Osteoblast (primary cell): ENCODE measurements at regions not wholly inside any gene's neighbourhood (a gene's known extent, or its start where the extent isn't known, plus 50 kb on each side); places are given as distances from the start of the nearest gene placed in this dataset.

Experiments used
- DNase-seq: peaks from one replicate; pipeline ENCODE4 v3.0.0; 2011; ENCODE audit warnings: low spot score, mixed read lengths; ENCODE audit not compliant: insufficient read length; ENCODE audit errors: missing footprints
- H2AFZ ChIP-seq: 2 replicates; pipeline ENCODE4 v1.6.0; 2011; ENCODE audit warnings: mild to moderate bottlenecking, low read length
- H3K27ac ChIP-seq: 2 replicates; pipeline ENCODE4 v1.5.1; 2011; ENCODE audit warnings: mild to moderate bottlenecking, low read depth, low read length, moderate library complexity
- H3K27me3 ChIP-seq: 2 replicates; pipeline ENCODE4 v1.6.0; 2012; ENCODE audit warnings: mild to moderate bottlenecking, control low read depth, inconsistent platforms, low read length, moderate library complexity; ENCODE audit not compliant: insufficient read depth
- H3K36me3 ChIP-seq: 2 replicates; pipeline ENCODE4 v1.5.1; 2011; ENCODE audit warnings: mild to moderate bottlenecking, low read length, control low read depth, moderate library complexity; ENCODE audit not compliant: insufficient read depth
- H3K4me1 ChIP-seq: 2 replicates; pipeline ENCODE4 v1.5.1; 2011; ENCODE audit warnings: mild to moderate bottlenecking, low read length, control low read depth, moderate library complexity; ENCODE audit not compliant: insufficient read depth
- H3K4me2 ChIP-seq: 2 replicates; pipeline ENCODE4 v1.6.0; 2011; ENCODE audit warnings: mild to moderate bottlenecking, low read length; ENCODE audit not compliant: insufficient read depth
- H3K4me3 ChIP-seq: fragments of 200-600 bp; sonication (generic); 3 replicates; pipeline ENCODE4 v1.5.1; 2012; ENCODE audit warnings: mild to moderate bottlenecking, low read length, inconsistent platforms; ENCODE audit not compliant: insufficient read depth
- H3K79me2 ChIP-seq: 2 replicates; pipeline ENCODE4 v1.6.0; 2012; ENCODE audit warnings: mild to moderate bottlenecking, low read length, control low read depth, inconsistent platforms; ENCODE audit not compliant: insufficient read depth
- H3K9me3 ChIP-seq: 2 replicates; pipeline ENCODE4 v1.5.1; 2011; ENCODE audit warnings: low read depth, low read length, control low read depth
- H4K20me1 ChIP-seq: 2 replicates; pipeline ENCODE4 v1.6.0; 2012; ENCODE audit warnings: mild to moderate bottlenecking, low read length, control low read depth; ENCODE audit not compliant: insufficient read depth
- TF ChIP-seq, protein P1 (sequence below): IDR thresholded peaks from 2 replicates; pipeline ENCODE4 v1.5.1; 2011; ENCODE audit warnings: mild to moderate bottlenecking, low read depth, low read length, moderate library complexity; ENCODE audit errors: extremely low read depth

DNA sequence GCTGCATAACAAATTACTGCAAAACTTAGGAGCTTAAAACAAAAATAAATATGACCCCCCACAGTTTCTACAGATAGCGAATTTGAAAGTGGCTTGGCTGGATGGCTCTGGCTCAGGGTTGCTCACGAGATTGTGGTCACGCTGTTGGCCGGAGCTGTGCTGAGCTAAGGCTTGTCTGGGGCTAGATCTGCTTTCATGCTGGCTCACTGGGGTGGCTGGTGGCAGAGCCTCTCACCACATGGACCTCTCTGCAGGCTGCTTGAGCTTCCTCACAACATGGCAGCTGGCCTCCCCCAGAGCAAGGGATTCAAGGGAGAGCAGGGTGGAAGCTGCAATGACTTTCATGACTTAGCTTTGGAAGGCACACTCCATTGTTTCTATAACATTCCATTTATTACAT lies 354.1 kb downstream of the SHQ1 start:
- Histone ChIP-seq H3K9me3 (peaks cover 3% of the 10 kb centered on the region), H3K27ac (no peak overlapping the region), H2AFZ (no peak overlapping the region), H3K36me3 (no peaks in the 10 kb centered on the region), H3K27me3 (peaks cover 5% of the 10 kb centered on the region), H3K4me1 (peaks cover 11% of the 10 kb centered on the region), H4K20me1 (peaks cover 3% of the 10 kb centered on the region), H3K4me3 (no peak overlapping the region), H3K79me2 (no peaks in the 10 kb centered on the region), H3K4me2 (no peak overlapping the region)
- TF ChIP-seq, protein P1, sequence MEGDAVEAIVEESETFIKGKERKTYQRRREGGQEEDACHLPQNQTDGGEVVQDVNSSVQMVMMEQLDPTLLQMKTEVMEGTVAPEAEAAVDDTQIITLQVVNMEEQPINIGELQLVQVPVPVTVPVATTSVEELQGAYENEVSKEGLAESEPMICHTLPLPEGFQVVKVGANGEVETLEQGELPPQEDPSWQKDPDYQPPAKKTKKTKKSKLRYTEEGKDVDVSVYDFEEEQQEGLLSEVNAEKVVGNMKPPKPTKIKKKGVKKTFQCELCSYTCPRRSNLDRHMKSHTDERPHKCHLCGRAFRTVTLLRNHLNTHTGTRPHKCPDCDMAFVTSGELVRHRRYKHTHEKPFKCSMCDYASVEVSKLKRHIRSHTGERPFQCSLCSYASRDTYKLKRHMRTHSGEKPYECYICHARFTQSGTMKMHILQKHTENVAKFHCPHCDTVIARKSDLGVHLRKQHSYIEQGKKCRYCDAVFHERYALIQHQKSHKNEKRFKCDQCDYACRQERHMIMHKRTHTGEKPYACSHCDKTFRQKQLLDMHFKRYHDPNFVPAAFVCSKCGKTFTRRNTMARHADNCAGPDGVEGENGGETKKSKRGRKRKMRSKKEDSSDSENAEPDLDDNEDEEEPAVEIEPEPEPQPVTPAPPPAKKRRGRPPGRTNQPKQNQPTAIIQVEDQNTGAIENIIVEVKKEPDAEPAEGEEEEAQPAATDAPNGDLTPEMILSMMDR, result no peak
- no peak for DNase-seq

GRCh38 chr3:72492240-72492639 lies 356.0 kb downstream of the SHQ1 start:
- Histone ChIP-seq H2AFZ (no peak overlapping the region), H3K79me2 (no peaks in the 10 kb centered on the region), H3K9me3 (peaks cover 3% of the 10 kb centered on the region), H3K4me2 (peak overlapping the region; percentile 57), H3K27me3 (peaks cover 5% of the 10 kb centered on the region), H3K4me1 (peaks cover 28% of the 10 kb centered on the region), H4K20me1 (peaks cover 3% of the 10 kb centered on the region), H3K4me3 (peak overlapping the region; percentile 33), H3K27ac (no peak overlapping the region), H3K36me3 (no peaks in the 10 kb centered on the region)
- DNase-seq, result peak; percentile 93
- TF ChIP-seq, protein P1, result no peak

- peak; percentile 11 for DNase-seq
- Histone ChIP-seq H3K4me2 (no peak overlapping the region), H3K79me2 (no peaks in the 10 kb centered on the region), H3K4me1 (peaks cover 35% of the 10 kb centered on the region), H3K27me3 (peaks cover 3% of the 10 kb centered on the region), H3K27ac (no peak overlapping the region), H4K20me1 (peaks cover 3% of the 10 kb centered on the region), H2AFZ (no peak overlapping the region), H3K4me3 (no peak overlapping the region), H3K36me3 (no peaks in the 10 kb centered on the region), H3K9me3 (peaks cover 3% of the 10 kb centered on the region)
- TF ChIP-seq, protein P1, result no peak
These were observed 357.4 kb downstream of the SHQ1 start for GRCh38 chr3:72490688-72491435.

GRCh38 chr3:72489901-72490300 lies 358.3 kb downstream of the SHQ1 start:
- no peak overlapping the region for H3K4me2 ChIP-seq
- no peak overlapping the region for H2AFZ ChIP-seq
- peaks cover 3% of the 10 kb centered on the region for H4K20me1 ChIP-seq
- H3K27me3 ChIP-seq, result no peaks in the 10 kb centered on the region
- H3K9me3 ChIP-seq, result peaks cover 3% of the 10 kb centered on the region
- H3K4me3 ChIP-seq, result no peak overlapping the region
- DNase-seq, result no peak
- no peak overlapping the region for H3K27ac ChIP-seq
- no peaks in the 10 kb centered on the region for H3K79me2 ChIP-seq
- TF ChIP-seq, protein P1, result no peak
- H3K36me3 ChIP-seq, result no peaks in the 10 kb centered on the region
- peaks cover 35% of the 10 kb centered on the region for H3K4me1 ChIP-seq
